Trophoblast cell (in vitro differentiated cells and primary cell): ENCODE measurements at regions not wholly inside any gene's neighbourhood (a gene's known extent, or its start where the extent isn't known, plus 50 kb on each side); places are given as distances from the start of the nearest gene placed in this dataset.
A peak's percentile ranks its signal among the peaks of the same experiment; 100 is the strongest.

Experiments
- DNase-seq, 2 donors: peaks; one replicate each; pipeline ENCODE4 v3.0.0-alpha.2; 2016
- H2AFZ ChIP-seq: 2 replicates; pipeline ENCODE4 v1.6.1; 2013; ENCODE audit warnings: low read length, moderate library complexity, mild to moderate bottlenecking; ENCODE audit not compliant: insufficient read depth, poor library complexity
- H2AK5ac ChIP-seq: 2 replicates; pipeline ENCODE4 v1.6.1; 2013; ENCODE audit warnings: mild to moderate bottlenecking, low read length
- H2BK120ac ChIP-seq: 2 replicates; pipeline ENCODE4 v1.6.1; 2013; ENCODE audit warnings: low read length, mild to moderate bottlenecking, moderate library complexity; ENCODE audit not compliant: insufficient read depth, poor library complexity
- H2BK12ac ChIP-seq: 2 replicates; pipeline ENCODE4 v1.6.1; 2013; ENCODE audit warnings: mild to moderate bottlenecking, low read length, moderate library complexity
- H2BK5ac ChIP-seq: 2 replicates; pipeline ENCODE4 v1.6.1; 2013; ENCODE audit warnings: low read length, low read depth, moderate library complexity, mild to moderate bottlenecking; ENCODE audit not compliant: poor library complexity
- H3K14ac ChIP-seq: 2 replicates; pipeline ENCODE4 v1.6.1; 2013; ENCODE audit warnings: mild to moderate bottlenecking, low read length
- H3K18ac ChIP-seq: 2 replicates; pipeline ENCODE4 v1.6.1; 2013; ENCODE audit warnings: mild to moderate bottlenecking, low read length
- H3K23ac ChIP-seq: 2 replicates; pipeline ENCODE4 v1.6.1; 2013; ENCODE audit warnings: low read length
- H3K27ac ChIP-seq: 2 replicates; pipeline ENCODE4 v1.5.1; 2013; ENCODE audit warnings: low read depth, mild to moderate bottlenecking, inconsistent platforms, low read length, moderate library complexity
- H3K27me3 ChIP-seq: 2 replicates; pipeline ENCODE4 v1.6.1; 2013; ENCODE audit warnings: inconsistent platforms, mild to moderate bottlenecking, low read length, moderate library complexity; ENCODE audit not compliant: insufficient read depth
- H3K36me3 ChIP-seq, 2 experiments: 1 replicate in 1 of 2; 2 replicates in 1 of 2; pipeline ENCODE4 v1.6.1; 2013; ENCODE audit warnings: low read length in 2 of 2, mild to moderate bottlenecking in 2 of 2, moderate library complexity in 1 of 2; ENCODE audit not compliant: insufficient read depth in 2 of 2, control insufficient read depth in 1 of 2
- H3K4ac ChIP-seq: 2 replicates; pipeline ENCODE4 v1.6.1; 2013; ENCODE audit warnings: low read depth, mild to moderate bottlenecking, low read length, moderate library complexity
- H3K4me1 ChIP-seq, 2 experiments: 1 replicate in 1 of 2; 2 replicates in 1 of 2; pipeline ENCODE4 v1.6.1; 2013; ENCODE audit warnings: low read length in 2 of 2, mild to moderate bottlenecking in 2 of 2, moderate library complexity in 1 of 2; ENCODE audit not compliant: insufficient read depth in 2 of 2, control insufficient read depth in 1 of 2
- H3K4me2 ChIP-seq: 2 replicates; pipeline ENCODE4 v1.6.1; 2013; ENCODE audit warnings: inconsistent platforms, mild to moderate bottlenecking, low read length, moderate library complexity
- H3K4me3 ChIP-seq: 2 replicates; pipeline ENCODE4 v1.5.1; 2013; ENCODE audit warnings: mild to moderate bottlenecking, low read depth, low read length, inconsistent platforms
- H3K79me1 ChIP-seq: one replicate; pipeline ENCODE4 v1.6.1; 2013; ENCODE audit warnings: low read length
- H3K79me2 ChIP-seq: 2 replicates; pipeline ENCODE4 v1.6.1; 2013; ENCODE audit warnings: low read length, mild to moderate bottlenecking; ENCODE audit not compliant: control insufficient read depth, insufficient read depth, poor library complexity
- H3K9ac ChIP-seq: 2 replicates; pipeline ENCODE4 v1.6.1; 2013; ENCODE audit warnings: mild to moderate bottlenecking, low read length
- H3K9me3 ChIP-seq: 2 replicates; pipeline ENCODE4 v1.6.1; 2013; ENCODE audit warnings: low read depth, mild to moderate bottlenecking, control low read depth, inconsistent platforms, low read length; ENCODE audit not compliant: insufficient read depth
- H4K12ac ChIP-seq: 2 replicates; pipeline ENCODE4 v1.6.1; 2013; ENCODE audit warnings: low read depth, mild to moderate bottlenecking, low read length, moderate library complexity
- H4K8ac ChIP-seq: 2 replicates; pipeline ENCODE4 v1.6.1; 2013; ENCODE audit warnings: low read depth, mild to moderate bottlenecking, low read length, moderate library complexity
- H4K91ac ChIP-seq: one replicate; pipeline ENCODE4 v1.6.1; 2013; ENCODE audit warnings: low read depth, mild to moderate bottlenecking, low read length, moderate library complexity
- WGBS: extraction: QIAGEN DNeasy Blood & Tissue Kit; methylation state at CpG from one replicate; pipeline ENCODE4 v1.1.7; 2013; ENCODE audit warnings: missing lambda C conversion rate; ENCODE audit not compliant: insufficient read length, insufficient coverage; ENCODE audit errors: extremely low coverage; 5-methylcytosine and 5-hydroxymethylcytosine counted together

DNA sequence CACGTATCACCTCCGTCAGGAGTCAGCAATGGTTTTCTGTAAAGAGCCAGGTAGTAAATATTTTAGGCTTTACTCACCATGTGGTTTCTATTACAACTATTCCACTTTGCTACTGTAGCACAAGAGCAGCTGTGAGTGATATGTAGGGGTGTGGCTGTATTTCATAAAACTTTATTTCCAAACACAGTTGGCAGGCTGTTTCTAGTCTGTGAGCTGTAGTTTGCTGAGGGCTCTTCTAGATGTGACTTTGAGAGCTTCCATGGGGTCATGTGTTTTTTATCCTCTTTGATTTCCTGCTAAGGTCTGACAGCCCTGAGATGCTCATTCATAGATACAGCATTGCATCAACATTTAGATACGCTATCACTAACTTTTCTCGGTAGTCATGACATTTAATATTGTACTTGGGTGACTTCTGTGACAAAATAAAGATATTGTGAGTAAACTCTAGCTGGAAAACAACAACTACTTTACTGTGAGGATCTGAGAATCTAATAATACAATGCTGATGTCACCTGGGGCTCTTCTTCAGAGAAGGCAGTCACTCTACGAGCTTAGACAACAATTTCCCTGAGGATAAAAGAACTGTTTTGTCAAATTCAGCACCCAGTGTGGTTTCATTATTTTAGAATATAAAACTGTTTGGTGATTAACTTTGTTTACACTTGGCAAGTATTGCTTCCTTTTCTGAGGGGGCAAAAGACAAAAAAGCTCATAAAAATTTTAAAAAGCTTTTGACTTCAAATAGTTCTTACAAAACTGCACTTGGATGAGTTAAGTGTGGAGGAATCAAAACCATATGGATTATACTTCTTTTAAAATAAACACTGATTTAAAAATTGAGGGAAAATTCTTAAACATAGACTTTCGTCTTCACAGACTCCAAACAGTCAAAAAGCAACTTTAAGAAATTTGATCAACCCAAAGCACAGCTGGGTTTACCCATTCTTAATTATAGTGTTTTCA lies 231.2 kb upstream of the DCN start:
- peak overlapping the region; percentile 15 for H3K4me2 ChIP-seq
- no peak overlapping the region for H2BK12ac ChIP-seq
- no peak overlapping the region for H4K12ac ChIP-seq
- no peak overlapping the region for H2AFZ ChIP-seq
- WGBS, result no CpG with 5 or more reads among the region's 6 CpGs
- H3K23ac ChIP-seq, result no peak overlapping the region
- H2BK5ac ChIP-seq, result no peak overlapping the region
- H3K36me3 ChIP-seq, result no peaks in the 10 kb centered on the region
- no peak overlapping the region for H3K4me3 ChIP-seq
- DNase-seq, result peak; percentile 49 to 85
- no peak overlapping the region for H3K4ac ChIP-seq
- no peak overlapping the region for H2AK5ac ChIP-seq
- no peak overlapping the region for H4K8ac ChIP-seq
- H4K91ac ChIP-seq, result no peak overlapping the region
- no peak overlapping the region for H3K9ac ChIP-seq
- H3K27me3 ChIP-seq, result no peaks in the 10 kb centered on the region
- H3K9me3 ChIP-seq, result no peaks in the 10 kb centered on the region
- H3K14ac ChIP-seq, result no peak overlapping the region
- no peaks in the 10 kb centered on the region for H3K79me2 ChIP-seq
- peaks cover 0 to 2% of the 10 kb centered on the region in 2 experiments for H3K4me1 ChIP-seq
- no peak overlapping the region for H2BK120ac ChIP-seq
- H3K18ac ChIP-seq, result no peak overlapping the region
- no peaks in the 10 kb centered on the region for H3K79me1 ChIP-seq
- no peak overlapping the region for H3K27ac ChIP-seq

DNA sequence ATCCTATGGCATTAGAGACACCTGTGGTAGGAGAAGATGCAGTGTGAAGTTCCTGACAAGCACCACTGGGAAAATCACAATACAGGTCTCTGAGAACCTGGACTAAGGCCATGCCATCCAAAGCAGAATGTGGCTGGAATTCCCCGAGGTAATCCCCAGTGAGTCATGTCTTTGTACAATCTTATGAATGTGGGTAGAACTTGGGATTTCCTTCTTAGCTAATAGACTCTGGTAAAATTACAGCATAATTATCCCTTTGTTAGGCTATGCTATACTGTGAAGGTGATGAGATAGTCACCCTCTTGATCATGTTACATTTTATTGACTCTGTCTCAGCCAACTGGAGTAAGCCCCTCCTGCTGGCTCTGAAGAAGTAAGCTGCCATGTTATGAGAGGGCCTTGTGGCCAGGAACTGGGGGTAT lies 224.3 kb upstream of the DCN start:
- Histone ChIP-seq H2BK12ac (peak overlapping the region; percentile 45), H3K79me1 (no peaks in the 10 kb centered on the region), H3K9ac (no peak overlapping the region), H2BK120ac (no peak overlapping the region), H3K23ac (no peak overlapping the region), H4K12ac (no peak overlapping the region), H2AFZ (no peak overlapping the region), H4K8ac (no peak overlapping the region), H3K4ac (no peak overlapping the region), H3K27ac (no peak overlapping the region), H3K4me3 (no peak overlapping the region), H3K9me3 (no peaks in the 10 kb centered on the region), H3K4me2 (no peak overlapping the region), H3K36me3 (no peaks in the 10 kb centered on the region), H4K91ac (no peak overlapping the region), H2BK5ac (no peak overlapping the region), H3K27me3 (no peaks in the 10 kb centered on the region), H3K14ac (peak overlapping the region; percentile 8), H3K4me1 (peaks cover 0 to 6% of the 10 kb centered on the region in 2 experiments), H3K18ac (no peak overlapping the region), H2AK5ac (no peak overlapping the region), H3K79me2 (no peaks in the 10 kb centered on the region)
- peak; percentile 79 to 92 for DNase-seq
- WGBS, result no CpG with 5 or more reads among the region's 1 CpG

DNA sequence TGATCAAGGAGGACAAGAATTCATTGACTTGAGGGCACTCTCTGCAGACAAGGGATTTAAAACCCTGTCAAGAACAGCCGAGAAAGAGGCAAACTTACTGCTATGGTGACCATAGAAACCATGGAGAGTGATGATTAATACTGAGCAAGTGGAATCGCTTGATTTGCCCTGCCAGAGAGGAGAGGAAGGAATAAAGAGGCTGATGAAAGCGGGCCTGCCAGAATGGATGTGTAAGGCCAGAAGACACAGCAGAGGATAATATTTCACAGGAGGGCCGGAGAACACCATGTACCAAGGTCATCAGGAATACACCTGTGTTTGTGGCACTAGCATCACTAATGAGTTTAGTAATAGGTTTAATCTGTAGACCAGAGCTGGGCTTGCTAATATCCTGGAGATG lies 221.8 kb upstream of the DCN start:
- H4K91ac ChIP-seq, result no peak overlapping the region
- no peak overlapping the region for H3K14ac ChIP-seq
- H2BK5ac ChIP-seq, result no peak overlapping the region
- DNase-seq, result no peak
- H3K27ac ChIP-seq, result no peak overlapping the region
- H3K23ac ChIP-seq, result no peak overlapping the region
- H3K18ac ChIP-seq, result no peak overlapping the region
- WGBS, result no CpG with 5 or more reads among the region's 4 CpGs
- no peak overlapping the region for H3K4ac ChIP-seq
- no peaks in the 10 kb centered on the region for H3K36me3 ChIP-seq
- H3K79me2 ChIP-seq, result no peaks in the 10 kb centered on the region
- no peak overlapping the region for H4K8ac ChIP-seq
- H3K27me3 ChIP-seq, result no peaks in the 10 kb centered on the region
- no peak overlapping the region for H2AFZ ChIP-seq
- H3K4me3 ChIP-seq, result no peak overlapping the region
- H3K9ac ChIP-seq, result no peak overlapping the region
- H2BK120ac ChIP-seq, result no peak overlapping the region
- no peak overlapping the region for H3K4me2 ChIP-seq
- H2AK5ac ChIP-seq, result no peak overlapping the region
- H4K12ac ChIP-seq, result no peak overlapping the region
- H2BK12ac ChIP-seq, result no peak overlapping the region
- H3K9me3 ChIP-seq, result no peaks in the 10 kb centered on the region
- peaks cover 0 to 6% of the 10 kb centered on the region in 2 experiments for H3K4me1 ChIP-seq
- H3K79me1 ChIP-seq, result no peaks in the 10 kb centered on the region

DNA sequence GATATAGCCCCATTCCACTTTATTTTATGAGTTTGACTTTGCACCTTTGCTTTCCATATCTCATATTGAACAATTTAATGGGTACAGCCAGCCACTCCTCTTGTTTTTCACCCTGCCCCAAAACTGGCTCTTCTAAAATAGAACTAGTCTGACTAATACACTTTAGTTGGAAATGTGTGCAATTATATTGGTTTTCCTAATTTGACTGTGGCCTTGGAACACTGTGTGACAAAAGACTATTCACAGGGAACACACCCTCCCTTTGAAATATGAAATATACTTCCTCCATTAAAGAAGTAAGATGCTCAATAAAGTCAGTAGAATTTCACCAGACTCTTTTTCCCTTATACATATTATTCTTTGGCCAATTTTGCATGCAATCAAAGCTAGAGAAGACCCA lies 218.6 kb upstream of the DCN start:
- H3K9me3 ChIP-seq, result no peaks in the 10 kb centered on the region
- no peak overlapping the region for H2BK120ac ChIP-seq
- no peak overlapping the region for H3K27ac ChIP-seq
- no peak overlapping the region for H3K4me2 ChIP-seq
- H3K79me1 ChIP-seq, result no peaks in the 10 kb centered on the region
- no peak overlapping the region for H3K23ac ChIP-seq
- H2AFZ ChIP-seq, result no peak overlapping the region
- H3K18ac ChIP-seq, result no peak overlapping the region
- no peaks in the 10 kb centered on the region for H3K4me1 ChIP-seq
- H4K91ac ChIP-seq, result no peak overlapping the region
- H3K27me3 ChIP-seq, result no peaks in the 10 kb centered on the region
- no peak overlapping the region for H2BK12ac ChIP-seq
- no peak overlapping the region for H2AK5ac ChIP-seq
- H4K8ac ChIP-seq, result no peak overlapping the region
- no peak overlapping the region for H4K12ac ChIP-seq
- H3K79me2 ChIP-seq, result no peaks in the 10 kb centered on the region
- H3K4me3 ChIP-seq, result no peak overlapping the region
- no peak overlapping the region for H3K9ac ChIP-seq
- DNase-seq, result no peak
- no peak overlapping the region for H2BK5ac ChIP-seq
- H3K14ac ChIP-seq, result no peak overlapping the region
- no peaks in the 10 kb centered on the region for H3K36me3 ChIP-seq
- no peak overlapping the region for H3K4ac ChIP-seq
